ENCODE measurements at regions not wholly inside any gene's neighbourhood (a gene's known extent, or its start where the extent isn't known, plus 50 kb on each side); places are given as distances from the start of the nearest gene placed in this dataset.

- ChIA-PET CTCF (ENCODE audit: partially characterized antibody) (interaction anchor here (1.4 kb wide), 1 partner anchor 430 kb away, joined by 3 read pairs; no protein-coding TSS in a partner anchor), POLR2A (ENCODE audit: partially characterized antibody) (no interaction called here)
- Histone ChIP-seq H3K23me2 (ENCODE audit: low read depth, low read length) (no peaks in the 10 kb centered on the region), H3K9me3 (ENCODE audit: insufficient read depth in 2 of 2, low read depth in 1 of 2, low read length in 1 of 2) (no peaks in the 10 kb centered on the region), H3K4me3 (ENCODE audit: extremely low read depth in 1 of 4, insufficient read depth in 2 of 4, low read depth in 3 of 4, low read length in 4 of 4) (no peak overlapping the region), H2BK15ac (ENCODE audit: low read length) (no peak overlapping the region), H3K18ac (ENCODE audit: extremely low read depth, low read length) (no peak overlapping the region), H4K91ac (replicated peaks; ENCODE audit: insufficient read length, low read length) (no peak overlapping the region), H3K56ac (replicated peaks; ENCODE audit: insufficient read length, low read depth, low read length) (no peak overlapping the region), H3K27ac (ENCODE audit: low read depth, low read length) (no peak overlapping the region), H2BK5ac (ENCODE audit: low read depth, low read length) (no peak overlapping the region), H2AFZ (ENCODE audit: low read length) (no peak overlapping the region), H2BK120ac (replicated peaks; ENCODE audit: low read depth, low read length) (no peak overlapping the region), H3K14ac (ENCODE audit: insufficient read length) (no peak overlapping the region), H4K20me1 (replicated peaks in 1 of 2; ENCODE audit: control insufficient read depth in 1 of 2, insufficient read depth in 2 of 2, low read length in 2 of 2) (no peaks in the 10 kb centered on the region), H3K9ac (replicated peaks in 1 of 4; ENCODE audit: extremely low read depth in 1 of 4, low read depth in 3 of 4, low read length in 3 of 4) (no peak overlapping the region), H3K27me3 (replicated peaks in 1 of 4; ENCODE audit: control insufficient read depth in 3 of 4, extremely low read depth in 1 of 4, insufficient read depth in 3 of 4, low read length in 3 of 4) (no peaks in the 10 kb centered on the region), H3K4ac (replicated peaks; ENCODE audit: insufficient read length, low read depth, low read length) (no peak overlapping the region), H3K4me1 (replicated peaks in 1 of 4; ENCODE audit: control insufficient read depth in 3 of 4, insufficient read depth in 4 of 4, low read length in 3 of 4) (no peaks in the 10 kb centered on the region), H3K79me2 (ENCODE audit: control insufficient read depth in 1 of 2, insufficient read depth in 2 of 2, low read length in 2 of 2) (no peaks in the 10 kb centered on the region), H4K5ac (ENCODE audit: insufficient read length, low read depth, low read length) (no peak overlapping the region), H3K23ac (ENCODE audit: insufficient read length) (no peak overlapping the region), H2BK20ac (ENCODE audit: low read length) (no peak overlapping the region), H2AK5ac (ENCODE audit: low read depth, low read length) (no peak overlapping the region), H3K79me1 (ENCODE audit: low read depth, low read length) (no peaks in the 10 kb centered on the region), H3K4me2 (ENCODE audit: insufficient read depth in 1 of 2, low read depth in 2 of 2, low read length in 2 of 2) (no peak overlapping the region), H2BK12ac (ENCODE audit: low read depth, low read length) (no peak overlapping the region), H4K8ac (ENCODE audit: extremely low read depth, insufficient read depth, low read length) (no peak overlapping the region), H3K36me3 (ENCODE audit: control insufficient read depth in 2 of 4, insufficient read depth in 4 of 4, low read length in 3 of 4) (no peaks in the 10 kb centered on the region)
- DNase-seq (ENCODE audit: low read depth in 1 of 2, low spot score in 2 of 2) (no peak), FAIRE-seq (no peak)
- 89% methylated on average over 1 of the region's 1 CpG; no CpG with 5 or more reads in 1 of the 2 experiments for WGBS, 2 experiments (ENCODE audit: extremely low coverage in 1 of 2, insufficient coverage in 1 of 2, insufficient read length in 1 of 2, insufficient replicate concordance in 2 of 2, low coverage in 1 of 2, low lambda C conversion rate in 2 of 2, missing lambda C conversion rate in 1 of 2)
- TF ChIP-seq BACH1 (IDR thresholded peaks at IDR 0.05; ENCODE audit: low read length) (no peak), ASH2L (IDR thresholded peaks at IDR 0.05; ENCODE audit: low read length) (no peak), E2F6 (IDR thresholded peaks at IDR 0.05) (no peak), GTF2F1 (IDR thresholded peaks at IDR 0.05; ENCODE audit: borderline replicate concordance, low read depth, low read length) (no peak), CTBP2 (IDR thresholded peaks at IDR 0.05; ENCODE audit: borderline replicate concordance, insufficient read depth, insufficient read length, low read length) (no peak), POLR2AphosphoS5 (IDR thresholded peaks at IDR 0.05; ENCODE audit: low read depth, low read length) (no peak), CBX8 (IDR thresholded peaks at IDR 0.05; ENCODE audit: borderline replicate concordance, low read depth, low read length) (no peak)
Observed at GRCh38 chr16:73993878-73994277, 302.7 kb upstream of the PSMD7 start.

All from H1 (cell line).